H1 (cell line): ENCODE measurements at regions not wholly inside any gene's neighbourhood (a gene's known extent, or its start where the extent isn't known, plus 50 kb on each side); places are given as distances from the start of the nearest gene placed in this dataset.

Source experiments
- CTCF ChIA-PET: fragments of 300-600 bp; sonication (Branson Sonifier 250); formaldehyde crosslinking; loops from one replicate; lab custom pipeline; 2021; ENCODE audit not compliant: partially characterized antibody; lab: Charles Lee
- POLR2A ChIA-PET: fragments of 300-600 bp; sonication (Branson Sonifier 250); formaldehyde crosslinking; loops from one replicate; lab custom pipeline; 2021; ENCODE audit warnings: inconsistent platforms; ENCODE audit not compliant: partially characterized antibody; lab: Charles Lee
- DNase-seq, 2 experiments: peaks; one replicate each; pipeline versions ENCODE4 v3.0.0 to v3.0.0-alpha.2; 2010 to 2022; ENCODE audit warnings: low spot score in 2 of 2, low read depth in 1 of 2, mixed read lengths in 1 of 2
- FAIRE-seq: peaks from 2 replicates; lab custom pipeline; 2011; peaks lifted over from hg19 to GRCh38; lab: Jason Lieb, UNC
- H2AFZ ChIP-seq: 2 replicates; pipeline ENCODE4 v1.8.1; 2012; ENCODE audit warnings: low read length, inconsistent platforms
- H2AK5ac ChIP-seq: 2 replicates; pipeline ENCODE4 v1.6.1; 2013; ENCODE audit warnings: low read depth, low read length
- H2BK120ac ChIP-seq: replicated peaks from 2 replicates; pipeline ENCODE3; 2013; ENCODE audit warnings: low read depth, low read length, inconsistent platforms
- H2BK12ac ChIP-seq: 2 replicates; pipeline ENCODE4 v1.6.1; 2013; ENCODE audit warnings: low read depth, low read length
- H2BK15ac ChIP-seq: 2 replicates; pipeline ENCODE4 v1.6.1; 2013; ENCODE audit warnings: low read length
- H2BK20ac ChIP-seq: 2 replicates; pipeline ENCODE4 v1.6.1; 2013; ENCODE audit warnings: low read length
- H2BK5ac ChIP-seq: 2 replicates; pipeline ENCODE4 v1.6.1; 2013; ENCODE audit warnings: low read depth, low read length
- H3K14ac ChIP-seq: 2 replicates; pipeline ENCODE4 v1.6.1; 2013; ENCODE audit warnings: inconsistent platforms; ENCODE audit not compliant: insufficient read length
- H3K18ac ChIP-seq: 2 replicates; pipeline ENCODE4 v1.6.1; 2013; ENCODE audit warnings: low read length; ENCODE audit errors: extremely low read depth
- H3K23ac ChIP-seq: 2 replicates; pipeline ENCODE4 v1.6.1; 2013; ENCODE audit warnings: inconsistent platforms; ENCODE audit not compliant: insufficient read length
- H3K23me2 ChIP-seq: 2 replicates; pipeline ENCODE4 v1.6.1; 2013; ENCODE audit warnings: low read depth, low read length
- H3K27ac ChIP-seq: 2 replicates; pipeline ENCODE4 v1.6.1; 2011; ENCODE audit warnings: low read depth, low read length, inconsistent platforms
- H3K27me3 ChIP-seq, 4 experiments: replicated peaks in 1 of 4; 1 replicate in 1 of 4; 2 replicates in 3 of 4; pipeline versions ENCODE4 v1.6.1 to v1.8.1; 2011 to 2013; ENCODE audit warnings: low read length in 3 of 4, mild to moderate bottlenecking in 3 of 4, inconsistent platforms in 2 of 4, mixed read lengths in 2 of 4, moderate library complexity in 1 of 4; ENCODE audit not compliant: control insufficient read depth in 3 of 4, insufficient read depth in 3 of 4; ENCODE audit errors: extremely low read depth in 1 of 4
- H3K36me3 ChIP-seq, 4 experiments: 2 replicates each; pipeline versions ENCODE4 v1.6.1 to v1.8.1; 2011 to 2013; ENCODE audit warnings: mild to moderate bottlenecking in 4 of 4, low read length in 3 of 4, moderate library complexity in 2 of 4, control low read depth in 1 of 4, inconsistent platforms in 1 of 4; ENCODE audit not compliant: insufficient read depth in 4 of 4, control insufficient read depth in 2 of 4
- H3K4ac ChIP-seq: replicated peaks from 2 replicates; pipeline ENCODE3; 2013; ENCODE audit warnings: low read length, low read depth, mixed read lengths, inconsistent platforms; ENCODE audit not compliant: insufficient read length
- H3K4me1 ChIP-seq, 4 experiments: replicated peaks in 1 of 4; 1 replicate in 1 of 4; 2 replicates in 3 of 4; pipeline versions ENCODE4 v1.6.1 to v1.8.1; 2011 to 2013; ENCODE audit warnings: low read length in 3 of 4, inconsistent platforms in 2 of 4, mixed read lengths in 1 of 4; ENCODE audit not compliant: insufficient read depth in 4 of 4, control insufficient read depth in 3 of 4
- H3K4me2 ChIP-seq, 2 experiments: 2 replicates each; pipeline versions ENCODE4 v1.6.1 to v1.8.1; 2011 to 2013; ENCODE audit warnings: low read depth in 2 of 2, low read length in 2 of 2, control low read depth in 1 of 2, inconsistent platforms in 1 of 2, mild to moderate bottlenecking in 1 of 2; ENCODE audit not compliant: insufficient read depth in 1 of 2
- H3K4me3 ChIP-seq, 4 experiments: fragments of 200-600, 300-600 bp in 1 of 4; sonication (generic), shearing (Covaris generic), sonication (Bioruptor Twin) in 1 of 4; 2 replicates each; pipeline versions ENCODE4 v1.5.1 to v1.8.1; 2011 to 2016; ENCODE audit warnings: low read length in 4 of 4, low read depth in 3 of 4, control low read depth in 2 of 4, inconsistent platforms in 2 of 4, mild to moderate bottlenecking in 2 of 4, mixed read lengths in 1 of 4, moderate library complexity in 1 of 4; ENCODE audit not compliant: insufficient read depth in 2 of 4; ENCODE audit errors: extremely low read depth in 1 of 4
- H3K56ac ChIP-seq: replicated peaks from 2 replicates; pipeline ENCODE3; 2013; ENCODE audit warnings: low read depth, mild to moderate bottlenecking, mixed read lengths, low read length, inconsistent platforms; ENCODE audit not compliant: insufficient read length
- H3K79me1 ChIP-seq: 2 replicates; pipeline ENCODE4 v1.6.1; 2013; ENCODE audit warnings: low read depth, low read length, control low read depth
- H3K79me2 ChIP-seq, 2 experiments: 2 replicates each; pipeline versions ENCODE4 v1.6.1 to v1.8.1; 2012 to 2013; ENCODE audit warnings: low read length in 2 of 2, mild to moderate bottlenecking in 2 of 2, inconsistent platforms in 1 of 2; ENCODE audit not compliant: insufficient read depth in 2 of 2, control insufficient read depth in 1 of 2
- H3K9ac ChIP-seq, 4 experiments: replicated peaks in 1 of 4; 1 replicate in 1 of 4; 2 replicates in 3 of 4; pipeline versions ENCODE4 v1.6.1 to v1.8.1; 2011 to 2013; ENCODE audit warnings: low read depth in 3 of 4, low read length in 3 of 4, control low read depth in 2 of 4, mild to moderate bottlenecking in 2 of 4, moderate library complexity in 2 of 4, inconsistent platforms in 1 of 4; ENCODE audit errors: extremely low read depth in 1 of 4
- H3K9me3 ChIP-seq, 2 experiments: 2 replicates each; pipeline versions ENCODE4 v1.6.1 to v1.8.1; 2012 to 2013; ENCODE audit warnings: mild to moderate bottlenecking in 2 of 2, moderate library complexity in 2 of 2, control low read depth in 1 of 2, inconsistent platforms in 1 of 2, low read depth in 1 of 2, low read length in 1 of 2, mixed read lengths in 1 of 2; ENCODE audit not compliant: insufficient read depth in 2 of 2
- H4K20me1 ChIP-seq, 2 experiments: replicated peaks in 1 of 2; 2 replicates each; pipeline versions ENCODE3 to v1.8.1; 2011 to 2013; ENCODE audit warnings: inconsistent platforms in 2 of 2, low read length in 2 of 2, mild to moderate bottlenecking in 1 of 2; ENCODE audit not compliant: insufficient read depth in 2 of 2, control insufficient read depth in 1 of 2
- H4K5ac ChIP-seq: 2 replicates; pipeline ENCODE4 v1.6.1; 2013; ENCODE audit warnings: low read length, low read depth, mixed read lengths, inconsistent platforms; ENCODE audit not compliant: insufficient read length
- H4K8ac ChIP-seq: 2 replicates; pipeline ENCODE4 v1.8.0; 2013; ENCODE audit warnings: mild to moderate bottlenecking, moderate library complexity, low read length, inconsistent platforms; ENCODE audit not compliant: insufficient read depth; ENCODE audit errors: extremely low read depth
- H4K91ac ChIP-seq: replicated peaks from 2 replicates; pipeline ENCODE3; 2013; ENCODE audit warnings: low read length, mixed read lengths, inconsistent platforms; ENCODE audit not compliant: insufficient read length
- CHD2 ChIP-seq: IDR thresholded peaks from 2 replicates; pipeline ENCODE4 v1.6.1; 2012; ENCODE audit warnings: low read length, improper control_type of control experiment
- HDAC6 ChIP-seq: IDR thresholded peaks from one replicate; pipeline ENCODE4 v1.7.1; 2012; ENCODE audit warnings: low read depth, mild to moderate bottlenecking, inconsistent platforms, low read length, moderate library complexity
- KDM1A ChIP-seq: fragments of 200-600, 300-600 bp; sonication (generic); IDR thresholded peaks from 2 replicates; pipeline ENCODE4 v1.7.1; 2016; ENCODE audit warnings: mild to moderate bottlenecking, low read length, borderline replicate concordance
- KDM5A ChIP-seq: fragments of 200-600 bp; IDR thresholded peaks from 2 replicates; pipeline ENCODE4 v1.7.1; 2012; ENCODE audit warnings: mild to moderate bottlenecking, low read length, inconsistent platforms, mixed read lengths
- MAFK ChIP-seq: IDR thresholded peaks from 2 replicates; pipeline ENCODE4 v1.6.1; 2012; ENCODE audit warnings: low read depth, mild to moderate bottlenecking, improper control_type of control experiment, low read length
- NRF1 ChIP-seq: IDR thresholded peaks from 2 replicates; pipeline ENCODE4 v1.6.1; 2011; ENCODE audit warnings: mild to moderate bottlenecking, low read depth, low read length, improper control_type of control experiment
- SIRT6 ChIP-seq: IDR thresholded peaks from one replicate; pipeline ENCODE4 v1.7.1; 2012; ENCODE audit warnings: low read length, inconsistent platforms
- SP1 ChIP-seq: IDR thresholded peaks from 2 replicates; pipeline ENCODE4 v1.6.1; 2011; ENCODE audit warnings: low read depth, low read length
- SRF ChIP-seq: IDR thresholded peaks from 2 replicates; pipeline ENCODE4 v1.6.1; 2011; ENCODE audit warnings: mild to moderate bottlenecking, low read depth, low read length, moderate library complexity
- WGBS, 2 experiments: shearing (Covaris generic) in 1 of 2; methylation state at CpG; one replicate each; pipeline versions ENCODE4 v1.1.6 to v1.1.7; 2013 to 2015; ENCODE audit warnings: low lambda C conversion rate in 2 of 2, mixed read lengths in 2 of 2, inconsistent platforms in 1 of 2, low coverage in 1 of 2, missing lambda C conversion rate in 1 of 2; ENCODE audit not compliant: insufficient replicate concordance in 2 of 2, insufficient coverage in 1 of 2, insufficient read length in 1 of 2; ENCODE audit errors: extremely low coverage in 1 of 2, missing lambda C conversion rate in 1 of 2; 5-methylcytosine and 5-hydroxymethylcytosine counted together
- TF ChIP-seq, protein P1 (sequence below): IDR thresholded peaks from 2 replicates; pipeline ENCODE4 v1.6.1; 2012; ENCODE audit warnings: inconsistent platforms

DNA sequence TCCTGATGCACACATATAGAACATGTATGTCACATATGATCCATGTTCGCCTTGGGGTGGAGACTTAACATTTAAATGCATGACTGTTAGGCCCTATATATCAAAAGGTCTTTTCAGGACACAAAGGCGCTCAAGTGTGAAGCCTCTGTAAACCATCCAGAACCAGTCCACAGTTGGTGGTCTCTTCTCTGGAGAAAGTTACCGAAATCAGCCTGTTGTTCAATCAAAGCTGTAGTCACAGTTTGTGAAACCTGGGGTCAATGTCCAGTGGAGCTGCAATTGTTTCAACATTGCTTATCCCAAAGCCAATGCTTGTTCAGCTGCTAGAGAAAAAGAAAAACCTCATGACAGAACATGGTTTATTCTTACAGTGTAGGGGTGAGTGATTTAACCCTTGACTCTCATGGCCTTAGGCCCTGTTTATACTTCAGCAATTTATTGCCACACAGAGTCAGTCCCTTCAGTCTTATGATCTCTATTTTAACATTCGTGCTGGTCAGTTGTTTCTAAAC is 193.6 kb upstream of the CST7 start:
- Histone ChIP-seq H3K23ac (no peak overlapping the region), H2BK20ac (no peak overlapping the region), H2BK15ac (no peak overlapping the region), H4K20me1 (no peaks in the 10 kb centered on the region), H3K36me3 (no peaks in the 10 kb centered on the region), H2BK120ac (no peak overlapping the region), H4K5ac (no peak overlapping the region), H3K27ac (no peak overlapping the region), H2BK12ac (no peak overlapping the region), H3K56ac (no peak overlapping the region)
- CTCF ChIA-PET, result interaction anchor here (2.2 kb wide), 1 partner anchor 26 kb away, joined by 7 read pairs; no protein-coding TSS in a partner anchor
- no peak for DNase-seq
- FAIRE-seq, result no peak
- TF ChIP-seq KDM1A (no peak), NRF1 (no peak), SP1 (no peak), SIRT6 (no peak), KDM5A (no peak), HDAC6 (no peak), SRF (no peak), CHD2 (no peak), MAFK (no peak)
- TF ChIP-seq, protein P1, sequence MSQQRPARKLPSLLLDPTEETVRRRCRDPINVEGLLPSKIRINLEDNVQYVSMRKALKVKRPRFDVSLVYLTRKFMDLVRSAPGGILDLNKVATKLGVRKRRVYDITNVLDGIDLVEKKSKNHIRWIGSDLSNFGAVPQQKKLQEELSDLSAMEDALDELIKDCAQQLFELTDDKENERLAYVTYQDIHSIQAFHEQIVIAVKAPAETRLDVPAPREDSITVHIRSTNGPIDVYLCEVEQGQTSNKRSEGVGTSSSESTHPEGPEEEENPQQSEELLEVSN, result no peak
- TF ChIP-seq, all 59 proteins: peak for 0
- H3K4ac ChIP-seq, result no peak overlapping the region
- no peak overlapping the region for H2BK5ac ChIP-seq
- no peaks in the 10 kb centered on the region; a peak in 1 of 7 replicates for H3K27me3 ChIP-seq
- no peak overlapping the region for H3K4me2 ChIP-seq
- H3K14ac ChIP-seq, result no peak overlapping the region
- H3K23me2 ChIP-seq, result no peaks in the 10 kb centered on the region
- POLR2A ChIA-PET, result no interaction called here
- H3K9ac ChIP-seq, result no peak overlapping the region
- H4K8ac ChIP-seq, result no peak overlapping the region
- H2AK5ac ChIP-seq, result no peak overlapping the region
- no peaks in the 10 kb centered on the region for H3K4me1 ChIP-seq
- H2AFZ ChIP-seq, result no peak overlapping the region
- no peak overlapping the region for H3K4me3 ChIP-seq
- no peak overlapping the region for H3K18ac ChIP-seq
- H3K9me3 ChIP-seq, result peaks cover 0 to 2% of the 10 kb centered on the region in 2 experiments; a peak in 1 of 4 replicates
- 86% methylated on average over 4 of the region's 4 CpGs; no CpG with 5 or more reads in 1 of the 2 experiments for WGBS, 2 experiments
- H3K79me2 ChIP-seq, result no peaks in the 10 kb centered on the region
- H4K91ac ChIP-seq, result no peak overlapping the region
- no peaks in the 10 kb centered on the region for H3K79me1 ChIP-seq
